Activated naive CD8-positive, alpha-beta T cell (primary cell): ENCODE measurements at regions not wholly inside any gene's neighbourhood (a gene's known extent, or its start where the extent isn't known, plus 50 kb on each side); places are given as distances from the start of the nearest gene placed in this dataset.

Experiments used
- H3K27ac Mint-ChIP-seq: one replicate; pipeline ENCODE4 v1.8.0; 2021; ENCODE audit warnings: mixed read lengths
- H3K27me3 Mint-ChIP-seq: one replicate; pipeline ENCODE4 v1.8.0; 2021; ENCODE audit warnings: mixed read lengths
- H3K36me3 Mint-ChIP-seq: one replicate; pipeline ENCODE4 v1.8.0; 2021; ENCODE audit warnings: mixed read lengths
- H3K4me1 Mint-ChIP-seq: one replicate; pipeline ENCODE4 v1.8.0; 2021; ENCODE audit warnings: low read depth, mixed read lengths
- H3K4me3 Mint-ChIP-seq: one replicate; pipeline ENCODE4 v1.8.0; 2021; ENCODE audit warnings: mild to moderate bottlenecking, mixed read lengths
- H3K9me3 Mint-ChIP-seq: one replicate; pipeline ENCODE4 v1.8.0; 2021; ENCODE audit warnings: low read depth, mixed read lengths

DNA sequence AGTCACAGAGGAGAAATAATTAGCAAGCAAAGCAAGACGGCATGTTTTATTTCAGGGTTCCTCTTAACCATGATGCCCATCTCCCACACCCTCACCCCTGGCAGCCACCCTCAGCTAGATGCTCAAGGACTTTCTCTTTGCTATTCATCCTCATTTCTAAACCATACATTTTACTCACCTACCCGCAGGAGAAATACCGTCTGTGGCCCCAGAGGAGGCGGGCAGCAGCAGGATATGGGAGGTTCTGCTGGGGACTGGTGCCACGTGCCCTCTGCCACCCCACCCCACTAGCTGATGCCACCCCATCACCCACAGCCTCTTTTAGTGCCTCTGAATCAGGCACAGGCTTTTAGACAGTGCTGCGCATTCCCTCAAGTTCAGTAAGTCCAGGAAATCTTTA, 168.7 kb upstream of the ITGB1 start:
- peaks cover 67% of the 10 kb centered on the region for H3K4me1 Mint-ChIP-seq
- H3K4me3 Mint-ChIP-seq, result peak overlapping the region; percentile 12
- no peaks in the 10 kb centered on the region for H3K36me3 Mint-ChIP-seq
- peak overlapping the region; percentile 89 for H3K27ac Mint-ChIP-seq
- no peaks in the 10 kb centered on the region for H3K27me3 Mint-ChIP-seq
- H3K9me3 Mint-ChIP-seq, result no peaks in the 10 kb centered on the region

DNA sequence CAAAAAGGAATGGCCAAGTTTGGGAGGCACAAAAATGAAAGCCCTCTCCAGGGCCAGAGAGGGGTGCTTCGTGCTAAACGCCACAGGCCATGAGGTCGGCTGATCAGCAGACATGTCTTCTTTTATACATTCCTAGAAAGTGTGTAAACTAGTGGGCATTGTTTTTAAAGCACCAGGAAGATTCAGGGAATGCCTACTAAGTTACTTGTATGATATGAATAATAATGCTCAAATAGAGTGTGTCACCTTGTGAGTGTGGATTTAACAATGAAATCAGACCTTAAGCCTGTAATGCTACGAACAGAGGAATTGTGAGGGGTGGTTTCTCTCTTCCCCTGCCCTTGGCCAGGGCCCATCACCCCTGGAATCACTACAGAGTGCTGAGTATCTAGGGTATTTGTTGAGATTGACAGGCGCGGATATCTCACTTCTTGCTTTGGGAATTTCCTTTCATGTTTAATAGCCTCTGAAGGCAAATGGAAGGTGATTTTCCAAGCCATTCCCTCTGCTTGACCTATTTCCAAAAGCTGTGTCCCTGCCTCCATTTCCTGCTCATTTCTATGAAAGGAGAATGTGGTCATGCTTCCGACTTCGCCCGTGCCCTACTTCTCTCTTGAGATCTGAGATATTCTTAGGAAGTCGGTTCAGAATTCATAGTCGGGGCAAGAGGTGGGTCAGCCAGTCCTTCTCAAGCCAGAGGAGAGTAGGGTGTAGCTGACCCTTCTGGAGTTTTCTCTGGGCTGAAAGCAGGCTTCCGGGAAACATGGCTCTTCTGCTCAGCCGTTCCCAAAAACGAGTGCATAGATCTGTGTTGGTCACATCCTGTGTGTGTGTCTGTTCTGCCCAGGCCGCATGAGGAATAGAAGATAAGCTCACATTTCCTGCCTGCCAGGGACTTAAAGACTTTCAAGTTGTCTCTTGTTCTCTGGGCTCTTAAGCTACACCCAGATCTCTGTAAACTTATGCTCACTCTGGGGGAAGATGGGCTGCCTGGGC, 167.8 kb upstream of the ITGB1 start:
- peak overlapping the region; percentile 2 for H3K4me3 Mint-ChIP-seq
- peak overlapping the region; percentile 89 for H3K27ac Mint-ChIP-seq
- H3K9me3 Mint-ChIP-seq, result no peaks in the 10 kb centered on the region
- H3K27me3 Mint-ChIP-seq, result no peaks in the 10 kb centered on the region
- peaks cover 73% of the 10 kb centered on the region for H3K4me1 Mint-ChIP-seq
- no peaks in the 10 kb centered on the region for H3K36me3 Mint-ChIP-seq

- peak overlapping the region; percentile 89 for H3K27ac Mint-ChIP-seq
- peak overlapping the region; percentile 2 for H3K4me3 Mint-ChIP-seq
- no peaks in the 10 kb centered on the region for H3K27me3 Mint-ChIP-seq
- no peaks in the 10 kb centered on the region for H3K9me3 Mint-ChIP-seq
- H3K36me3 Mint-ChIP-seq, result no peaks in the 10 kb centered on the region
- peaks cover 78% of the 10 kb centered on the region for H3K4me1 Mint-ChIP-seq
Measured at GRCh38 chr10:33125111-33125510, 167.1 kb upstream of the ITGB1 start.

DNA sequence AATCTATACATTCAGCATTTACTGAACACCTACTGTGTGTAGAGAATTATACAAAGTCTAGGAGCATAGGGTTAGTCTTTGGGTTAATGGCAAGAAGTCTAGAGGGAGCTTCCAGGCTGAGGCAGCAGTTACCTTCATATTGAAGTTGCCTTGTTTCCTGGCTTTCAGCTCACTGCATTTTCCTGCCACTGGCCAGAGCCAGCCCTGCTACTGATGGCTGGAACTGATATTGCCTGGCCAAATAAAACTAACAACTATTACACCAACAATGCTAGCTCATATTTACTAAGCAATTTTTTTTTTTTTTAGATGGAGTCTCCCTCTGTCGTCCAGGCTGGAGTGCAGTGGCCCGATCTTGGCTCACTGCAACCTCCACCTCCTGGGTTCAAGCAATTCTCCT, 165.7 kb upstream of the ITGB1 start:
- peaks cover 80% of the 10 kb centered on the region for H3K4me1 Mint-ChIP-seq
- H3K9me3 Mint-ChIP-seq, result no peaks in the 10 kb centered on the region
- H3K27ac Mint-ChIP-seq, result peak overlapping the region; percentile 61
- no peaks in the 10 kb centered on the region for H3K36me3 Mint-ChIP-seq
- no peaks in the 10 kb centered on the region for H3K27me3 Mint-ChIP-seq
- no peak overlapping the region for H3K4me3 Mint-ChIP-seq

- Mint-ChIP-seq H3K4me3 (no peak overlapping the region), H3K27me3 (no peaks in the 10 kb centered on the region), H3K4me1 (peaks cover 81% of the 10 kb centered on the region), H3K36me3 (no peaks in the 10 kb centered on the region), H3K9me3 (no peaks in the 10 kb centered on the region), H3K27ac (peak overlapping the region; percentile 18)
Measured at GRCh38 chr10:33122014-33122809, 164.2 kb upstream of the ITGB1 start.

GRCh38 chr10:33120700-33121099, 162.7 kb upstream of the ITGB1 start:
- H3K4me1 Mint-ChIP-seq, result peaks cover 80% of the 10 kb centered on the region
- peak overlapping the region; percentile 27 for H3K4me3 Mint-ChIP-seq
- peak overlapping the region; percentile 91 for H3K27ac Mint-ChIP-seq
- H3K36me3 Mint-ChIP-seq, result no peaks in the 10 kb centered on the region
- no peaks in the 10 kb centered on the region for H3K27me3 Mint-ChIP-seq
- no peaks in the 10 kb centered on the region for H3K9me3 Mint-ChIP-seq

GRCh38 chr10:33120275-33120674, 162.2 kb upstream of the ITGB1 start:
- Mint-ChIP-seq H3K36me3 (no peaks in the 10 kb centered on the region), H3K4me1 (peaks cover 78% of the 10 kb centered on the region), H3K27ac (peak overlapping the region; percentile 91), H3K27me3 (no peaks in the 10 kb centered on the region), H3K9me3 (no peaks in the 10 kb centered on the region), H3K4me3 (peak overlapping the region; percentile 8)

DNA sequence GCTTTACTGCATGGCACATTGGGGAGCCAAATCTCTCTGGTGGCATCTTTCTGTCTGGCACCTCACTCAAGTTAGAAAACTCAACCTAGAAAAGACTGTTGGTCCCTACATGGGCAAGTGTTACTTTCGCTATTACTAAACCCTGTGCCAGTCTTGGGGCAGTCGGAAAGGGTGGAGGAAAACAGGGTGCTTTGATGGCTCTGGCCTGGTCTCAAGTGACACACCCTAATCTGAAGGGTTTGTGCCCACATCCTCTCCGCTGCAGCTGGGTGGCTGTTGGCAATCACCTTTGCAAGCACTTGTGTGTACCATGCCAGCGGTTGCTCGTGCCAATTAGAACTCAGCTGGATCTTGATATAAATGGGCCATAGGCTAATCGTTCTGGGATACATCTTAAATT, 159.8 kb upstream of the ITGB1 start:
- Mint-ChIP-seq H3K27ac (peak overlapping the region; percentile 73), H3K4me1 (peaks cover 79% of the 10 kb centered on the region), H3K9me3 (no peaks in the 10 kb centered on the region), H3K27me3 (no peaks in the 10 kb centered on the region), H3K4me3 (peak overlapping the region; percentile 1), H3K36me3 (no peaks in the 10 kb centered on the region)

DNA sequence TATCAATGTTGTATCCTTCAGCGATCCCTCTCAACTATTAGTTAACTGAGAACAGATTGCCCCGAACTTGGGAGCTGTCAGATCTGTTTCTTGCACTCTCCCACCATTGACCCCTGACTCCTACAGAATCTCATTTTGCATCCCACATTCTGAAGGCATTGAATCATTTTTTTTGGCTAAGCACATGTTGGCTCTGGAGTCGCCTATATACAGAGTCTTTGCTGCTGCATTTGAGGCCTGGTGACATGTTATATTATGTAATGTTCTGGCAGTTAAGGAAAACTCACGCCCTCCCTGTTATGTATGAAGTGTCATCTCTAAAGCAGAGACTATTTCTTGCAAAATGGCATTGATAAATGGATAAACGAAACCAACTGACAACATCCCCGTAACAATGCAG, 159.2 kb upstream of the ITGB1 start:
- Mint-ChIP-seq H3K27ac (peak overlapping the region; percentile 73), H3K27me3 (no peaks in the 10 kb centered on the region), H3K4me1 (peaks cover 79% of the 10 kb centered on the region), H3K9me3 (no peaks in the 10 kb centered on the region), H3K36me3 (no peaks in the 10 kb centered on the region), H3K4me3 (peak overlapping the region; percentile 1)

DNA sequence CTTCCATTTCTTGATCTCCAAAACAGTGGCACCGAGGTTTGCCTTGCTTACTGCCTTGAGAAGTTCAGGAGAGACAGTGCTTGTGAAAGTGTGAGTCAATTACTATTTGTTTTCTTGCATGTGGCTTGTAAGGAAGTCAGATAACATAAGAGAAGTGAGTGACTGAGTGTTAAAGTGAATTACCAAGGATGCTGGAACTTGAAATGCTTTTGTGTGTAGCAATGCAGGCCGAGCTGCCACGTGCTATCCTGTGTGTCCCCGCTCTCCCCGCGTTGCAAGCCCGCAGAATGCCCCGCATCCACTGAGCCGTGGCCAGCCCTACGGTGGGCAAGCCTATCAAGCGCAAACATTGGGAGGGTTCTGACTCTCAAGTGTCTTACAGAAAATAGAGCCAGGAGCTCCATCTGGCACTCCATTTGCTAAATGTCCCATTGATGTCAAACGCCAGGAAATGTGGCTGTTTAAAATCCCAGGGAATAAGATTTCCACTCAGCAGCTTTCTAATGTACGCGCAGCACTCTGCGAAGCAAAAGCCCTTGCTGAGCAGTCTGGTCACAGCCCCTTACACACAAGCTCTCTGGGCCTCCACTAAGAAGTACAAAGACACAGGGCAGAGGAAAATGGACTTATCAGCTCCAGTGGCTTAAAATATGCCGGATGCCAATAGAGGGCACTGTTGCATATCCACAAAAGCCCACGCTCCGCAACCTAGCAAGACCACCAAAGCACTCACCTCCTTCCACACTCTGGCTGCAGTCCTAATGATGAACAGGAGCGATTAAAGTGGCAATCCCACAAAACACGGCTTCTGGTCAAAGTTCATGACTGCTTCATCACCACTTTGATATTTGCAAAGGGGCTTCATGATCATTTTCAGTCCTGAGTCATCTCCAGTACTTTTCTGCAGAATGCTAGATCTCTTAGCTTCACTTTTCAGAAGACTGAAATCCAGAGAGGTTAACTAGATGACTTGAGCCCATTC, 158.0 kb upstream of the ITGB1 start:
- H3K27me3 Mint-ChIP-seq, result no peaks in the 10 kb centered on the region
- peak overlapping the region; percentile 84 for H3K27ac Mint-ChIP-seq
- H3K36me3 Mint-ChIP-seq, result no peaks in the 10 kb centered on the region
- no peaks in the 10 kb centered on the region for H3K9me3 Mint-ChIP-seq
- peak overlapping the region; percentile 20 for H3K4me3 Mint-ChIP-seq
- peaks cover 75% of the 10 kb centered on the region for H3K4me1 Mint-ChIP-seq

DNA sequence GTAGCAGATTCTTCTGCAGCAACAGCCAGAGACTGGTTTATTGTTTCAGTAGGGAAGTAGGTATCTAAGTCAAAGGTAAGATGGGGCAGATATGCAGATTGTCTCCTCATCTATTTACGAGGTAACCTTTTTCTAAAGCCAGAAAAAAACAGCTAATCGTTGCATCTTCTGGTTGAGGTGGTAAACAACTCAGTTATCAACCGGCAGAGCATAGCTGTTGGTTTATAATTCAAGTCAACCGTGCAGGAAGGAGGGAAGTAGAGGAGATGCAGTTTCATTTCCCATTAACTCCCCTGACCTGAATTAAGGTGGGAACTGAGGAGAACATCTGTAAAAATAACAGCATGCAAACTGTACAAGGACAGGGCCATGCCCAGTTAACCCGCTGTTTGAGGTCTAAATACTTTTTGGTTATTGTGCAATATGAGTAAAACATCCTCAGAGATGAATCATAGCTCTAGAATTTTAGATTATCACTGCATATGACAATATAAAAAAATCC, 156.5 kb upstream of the ITGB1 start:
- Mint-ChIP-seq H3K27me3 (no peaks in the 10 kb centered on the region), H3K27ac (peak overlapping the region; percentile 73), H3K9me3 (no peaks in the 10 kb centered on the region), H3K4me1 (peaks cover 74% of the 10 kb centered on the region), H3K4me3 (peak overlapping the region; percentile 40), H3K36me3 (no peaks in the 10 kb centered on the region)

GRCh38 chr10:33113466-33113865, 155.4 kb upstream of the ITGB1 start:
- no peaks in the 10 kb centered on the region for H3K36me3 Mint-ChIP-seq
- peaks cover 74% of the 10 kb centered on the region for H3K4me1 Mint-ChIP-seq
- no peak overlapping the region for H3K4me3 Mint-ChIP-seq
- no peaks in the 10 kb centered on the region for H3K9me3 Mint-ChIP-seq
- no peak overlapping the region for H3K27ac Mint-ChIP-seq
- H3K27me3 Mint-ChIP-seq, result no peaks in the 10 kb centered on the region

DNA sequence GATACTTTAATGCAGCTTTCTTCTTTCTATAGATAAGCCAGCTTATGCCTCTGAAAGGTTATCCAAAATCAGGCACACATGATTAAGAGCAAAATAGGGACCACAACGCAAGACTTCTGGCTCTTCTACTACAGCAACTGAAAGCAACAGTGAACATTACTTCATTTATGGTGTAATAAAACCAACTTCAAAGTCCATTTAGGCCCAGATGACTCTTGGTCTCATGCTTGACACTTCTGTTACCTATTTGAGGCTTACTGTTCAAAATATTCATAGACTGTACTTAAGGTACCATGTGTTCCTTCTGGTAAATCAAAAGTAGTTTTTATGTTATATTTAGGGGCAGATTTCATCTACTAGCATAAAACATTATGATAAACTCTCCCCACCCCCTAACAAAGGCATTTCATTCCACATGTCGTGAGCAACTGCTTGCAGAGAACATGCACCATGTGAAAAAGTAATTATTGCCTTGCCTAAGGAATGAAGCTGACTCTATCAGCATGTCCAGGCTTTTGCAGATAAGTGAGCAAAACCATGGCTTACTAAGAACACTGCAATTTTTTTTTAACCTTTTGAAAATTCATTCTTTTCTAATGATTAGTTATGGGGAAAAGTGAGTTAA, 154.9 kb upstream of the ITGB1 start:
- Mint-ChIP-seq H3K27me3 (no peaks in the 10 kb centered on the region), H3K4me1 (peaks cover 72% of the 10 kb centered on the region), H3K36me3 (no peaks in the 10 kb centered on the region), H3K9me3 (no peaks in the 10 kb centered on the region), H3K4me3 (no peak overlapping the region), H3K27ac (peak overlapping the region; percentile 34)
